ENCODE measurements at regions not wholly inside any gene's neighbourhood (a gene's known extent, or its start where the extent isn't known, plus 50 kb on each side); places are given as distances from the start of the nearest gene placed in this dataset.

DNA sequence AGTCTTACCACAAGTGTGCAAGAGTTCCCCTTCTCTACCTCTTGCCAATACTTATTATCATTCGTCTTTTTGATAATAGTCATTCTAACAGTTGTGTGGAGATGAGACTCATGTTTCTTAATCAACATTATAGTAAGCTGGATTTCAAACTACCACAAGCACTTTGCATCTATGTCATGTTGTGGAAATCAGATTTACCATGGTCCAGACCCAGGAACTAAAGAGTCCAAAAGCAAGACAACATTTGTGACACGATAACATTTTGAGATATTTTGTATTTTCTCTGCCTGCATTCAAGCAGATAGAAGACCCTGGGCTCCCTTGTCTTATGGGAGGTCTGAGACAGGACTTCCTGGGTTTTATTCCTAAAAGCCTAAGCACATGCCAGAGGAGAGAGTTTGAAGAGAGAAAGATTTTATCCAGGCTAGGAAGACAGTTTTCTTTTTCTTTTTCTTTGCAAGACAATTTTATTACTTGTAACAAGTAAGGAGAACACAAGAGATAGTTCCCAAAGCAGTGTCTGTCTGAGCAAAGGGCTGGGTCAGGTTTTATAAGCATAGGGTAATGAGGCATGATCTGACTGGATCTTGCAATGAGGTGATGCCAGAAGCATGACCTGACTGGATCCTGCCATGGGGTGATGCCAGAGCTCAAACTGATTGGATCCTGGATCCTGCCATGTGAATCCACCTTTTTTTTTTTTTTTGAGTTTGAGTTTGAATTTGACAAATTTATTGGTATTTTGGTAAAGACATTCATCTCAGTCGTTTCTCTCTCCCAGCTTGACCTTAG, 180.5 kb upstream of the HMGA2 start (continued):
- TF ChIP-seq, protein P1, sequence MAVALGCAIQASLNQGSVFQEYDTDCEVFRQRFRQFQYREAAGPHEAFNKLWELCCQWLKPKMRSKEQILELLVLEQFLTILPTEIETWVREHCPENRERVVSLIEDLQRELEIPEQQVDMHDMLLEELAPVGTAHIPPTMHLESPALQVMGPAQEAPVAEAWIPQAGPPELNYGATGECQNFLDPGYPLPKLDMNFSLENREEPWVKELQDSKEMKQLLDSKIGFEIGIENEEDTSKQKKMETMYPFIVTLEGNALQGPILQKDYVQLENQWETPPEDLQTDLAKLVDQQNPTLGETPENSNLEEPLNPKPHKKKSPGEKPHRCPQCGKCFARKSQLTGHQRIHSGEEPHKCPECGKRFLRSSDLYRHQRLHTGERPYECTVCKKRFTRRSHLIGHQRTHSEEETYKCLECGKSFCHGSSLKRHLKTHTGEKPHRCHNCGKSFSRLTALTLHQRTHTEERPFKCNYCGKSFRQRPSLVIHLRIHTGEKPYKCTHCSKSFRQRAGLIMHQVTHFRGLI (CRISPR knock-in tag; IDR thresholded peaks at IDR 0.05): no peak
- TF ChIP-seq ZNF57 (CRISPR knock-in tag; IDR thresholded peaks at IDR 0.05) (no peak), HDAC8 (tag; IDR thresholded peaks at IDR 0.05) (no peak), HDAC2 (IDR thresholded peaks at IDR 0.05) (no peak), MYNN (IDR thresholded peaks at IDR 0.05) (no peak), MYNN (CRISPR knock-in tag; IDR thresholded peaks at IDR 0.05) (no peak), NFE2 (IDR thresholded peaks at IDR 0.05; ENCODE audit: low read depth) (no peak), TEAD4 (IDR thresholded peaks at IDR 0.05; ENCODE audit: low read length) (no peak), TEAD4 (CRISPR knock-in tag; IDR thresholded peaks at IDR 0.05; ENCODE audit: borderline replicate concordance) (no peak), PTRF (tag; IDR thresholded peaks at IDR 0.05) (no peak), POLR2B (IDR thresholded peaks at IDR 0.05; ENCODE audit: low read depth, partially characterized antibody) (peak; percentile 83), ERF (CRISPR knock-in tag; IDR thresholded peaks at IDR 0.05) (peak; percentile 77; the same call in 1 of the 2 replicates), HDAC3 (IDR thresholded peaks at IDR 0.05; ENCODE audit: borderline replicate concordance, partially characterized antibody) (no peak)
- TF ChIP-seq, protein P2, sequence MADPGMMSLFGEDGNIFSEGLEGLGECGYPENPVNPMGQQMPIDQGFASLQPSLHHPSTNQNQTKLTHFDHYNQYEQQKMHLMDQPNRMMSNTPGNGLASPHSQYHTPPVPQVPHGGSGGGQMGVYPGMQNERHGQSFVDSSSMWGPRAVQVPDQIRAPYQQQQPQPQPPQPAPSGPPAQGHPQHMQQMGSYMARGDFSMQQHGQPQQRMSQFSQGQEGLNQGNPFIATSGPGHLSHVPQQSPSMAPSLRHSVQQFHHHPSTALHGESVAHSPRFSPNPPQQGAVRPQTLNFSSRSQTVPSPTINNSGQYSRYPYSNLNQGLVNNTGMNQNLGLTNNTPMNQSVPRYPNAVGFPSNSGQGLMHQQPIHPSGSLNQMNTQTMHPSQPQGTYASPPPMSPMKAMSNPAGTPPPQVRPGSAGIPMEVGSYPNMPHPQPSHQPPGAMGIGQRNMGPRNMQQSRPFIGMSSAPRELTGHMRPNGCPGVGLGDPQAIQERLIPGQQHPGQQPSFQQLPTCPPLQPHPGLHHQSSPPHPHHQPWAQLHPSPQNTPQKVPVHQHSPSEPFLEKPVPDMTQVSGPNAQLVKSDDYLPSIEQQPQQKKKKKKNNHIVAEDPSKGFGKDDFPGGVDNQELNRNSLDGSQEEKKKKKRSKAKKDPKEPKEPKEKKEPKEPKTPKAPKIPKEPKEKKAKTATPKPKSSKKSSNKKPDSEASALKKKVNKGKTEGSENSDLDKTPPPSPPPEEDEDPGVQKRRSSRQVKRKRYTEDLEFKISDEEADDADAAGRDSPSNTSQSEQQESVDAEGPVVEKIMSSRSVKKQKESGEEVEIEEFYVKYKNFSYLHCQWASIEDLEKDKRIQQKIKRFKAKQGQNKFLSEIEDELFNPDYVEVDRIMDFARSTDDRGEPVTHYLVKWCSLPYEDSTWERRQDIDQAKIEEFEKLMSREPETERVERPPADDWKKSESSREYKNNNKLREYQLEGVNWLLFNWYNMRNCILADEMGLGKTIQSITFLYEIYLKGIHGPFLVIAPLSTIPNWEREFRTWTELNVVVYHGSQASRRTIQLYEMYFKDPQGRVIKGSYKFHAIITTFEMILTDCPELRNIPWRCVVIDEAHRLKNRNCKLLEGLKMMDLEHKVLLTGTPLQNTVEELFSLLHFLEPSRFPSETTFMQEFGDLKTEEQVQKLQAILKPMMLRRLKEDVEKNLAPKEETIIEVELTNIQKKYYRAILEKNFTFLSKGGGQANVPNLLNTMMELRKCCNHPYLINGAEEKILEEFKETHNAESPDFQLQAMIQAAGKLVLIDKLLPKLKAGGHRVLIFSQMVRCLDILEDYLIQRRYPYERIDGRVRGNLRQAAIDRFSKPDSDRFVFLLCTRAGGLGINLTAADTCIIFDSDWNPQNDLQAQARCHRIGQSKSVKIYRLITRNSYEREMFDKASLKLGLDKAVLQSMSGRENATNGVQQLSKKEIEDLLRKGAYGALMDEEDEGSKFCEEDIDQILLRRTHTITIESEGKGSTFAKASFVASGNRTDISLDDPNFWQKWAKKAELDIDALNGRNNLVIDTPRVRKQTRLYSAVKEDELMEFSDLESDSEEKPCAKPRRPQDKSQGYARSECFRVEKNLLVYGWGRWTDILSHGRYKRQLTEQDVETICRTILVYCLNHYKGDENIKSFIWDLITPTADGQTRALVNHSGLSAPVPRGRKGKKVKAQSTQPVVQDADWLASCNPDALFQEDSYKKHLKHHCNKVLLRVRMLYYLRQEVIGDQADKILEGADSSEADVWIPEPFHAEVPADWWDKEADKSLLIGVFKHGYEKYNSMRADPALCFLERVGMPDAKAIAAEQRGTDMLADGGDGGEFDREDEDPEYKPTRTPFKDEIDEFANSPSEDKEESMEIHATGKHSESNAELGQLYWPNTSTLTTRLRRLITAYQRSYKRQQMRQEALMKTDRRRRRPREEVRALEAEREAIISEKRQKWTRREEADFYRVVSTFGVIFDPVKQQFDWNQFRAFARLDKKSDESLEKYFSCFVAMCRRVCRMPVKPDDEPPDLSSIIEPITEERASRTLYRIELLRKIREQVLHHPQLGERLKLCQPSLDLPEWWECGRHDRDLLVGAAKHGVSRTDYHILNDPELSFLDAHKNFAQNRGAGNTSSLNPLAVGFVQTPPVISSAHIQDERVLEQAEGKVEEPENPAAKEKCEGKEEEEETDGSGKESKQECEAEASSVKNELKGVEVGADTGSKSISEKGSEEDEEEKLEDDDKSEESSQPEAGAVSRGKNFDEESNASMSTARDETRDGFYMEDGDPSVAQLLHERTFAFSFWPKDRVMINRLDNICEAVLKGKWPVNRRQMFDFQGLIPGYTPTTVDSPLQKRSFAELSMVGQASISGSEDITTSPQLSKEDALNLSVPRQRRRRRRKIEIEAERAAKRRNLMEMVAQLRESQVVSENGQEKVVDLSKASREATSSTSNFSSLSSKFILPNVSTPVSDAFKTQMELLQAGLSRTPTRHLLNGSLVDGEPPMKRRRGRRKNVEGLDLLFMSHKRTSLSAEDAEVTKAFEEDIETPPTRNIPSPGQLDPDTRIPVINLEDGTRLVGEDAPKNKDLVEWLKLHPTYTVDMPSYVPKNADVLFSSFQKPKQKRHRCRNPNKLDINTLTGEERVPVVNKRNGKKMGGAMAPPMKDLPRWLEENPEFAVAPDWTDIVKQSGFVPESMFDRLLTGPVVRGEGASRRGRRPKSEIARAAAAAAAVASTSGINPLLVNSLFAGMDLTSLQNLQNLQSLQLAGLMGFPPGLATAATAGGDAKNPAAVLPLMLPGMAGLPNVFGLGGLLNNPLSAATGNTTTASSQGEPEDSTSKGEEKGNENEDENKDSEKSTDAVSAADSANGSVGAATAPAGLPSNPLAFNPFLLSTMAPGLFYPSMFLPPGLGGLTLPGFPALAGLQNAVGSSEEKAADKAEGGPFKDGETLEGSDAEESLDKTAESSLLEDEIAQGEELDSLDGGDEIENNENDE (IDR thresholded peaks at IDR 0.05; ENCODE audit: low read depth, low read length): no peak
- TF ChIP-seq, protein P3, sequence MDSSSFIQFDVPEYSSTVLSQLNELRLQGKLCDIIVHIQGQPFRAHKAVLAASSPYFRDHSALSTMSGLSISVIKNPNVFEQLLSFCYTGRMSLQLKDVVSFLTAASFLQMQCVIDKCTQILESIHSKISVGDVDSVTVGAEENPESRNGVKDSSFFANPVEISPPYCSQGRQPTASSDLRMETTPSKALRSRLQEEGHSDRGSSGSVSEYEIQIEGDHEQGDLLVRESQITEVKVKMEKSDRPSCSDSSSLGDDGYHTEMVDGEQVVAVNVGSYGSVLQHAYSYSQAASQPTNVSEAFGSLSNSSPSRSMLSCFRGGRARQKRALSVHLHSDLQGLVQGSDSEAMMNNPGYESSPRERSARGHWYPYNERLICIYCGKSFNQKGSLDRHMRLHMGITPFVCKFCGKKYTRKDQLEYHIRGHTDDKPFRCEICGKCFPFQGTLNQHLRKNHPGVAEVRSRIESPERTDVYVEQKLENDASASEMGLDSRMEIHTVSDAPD (CRISPR knock-in tag; IDR thresholded peaks at IDR 0.05): no peak
